Right lobe of liver (tissue), 4 donors: ENCODE measurements at regions not wholly inside any gene's neighbourhood (a gene's known extent, or its start where the extent isn't known, plus 50 kb on each side); places are given as distances from the start of the nearest gene placed in this dataset.

Experiments
- POLR2A ChIP-seq: fragments of 450-650 bp; IDR thresholded peaks from one replicate; pipeline ENCODE4 v1.6.1; 2017; ENCODE audit warnings: antibody characterized with exemption, mild to moderate bottlenecking
- TF ChIP-seq, protein P1 (sequence below), 4 donors: fragments of 200-600 bp in 3 of 4; fragments of 450-650 bp in 1 of 4; IDR thresholded peaks; one replicate each; pipeline versions ENCODE4 v1.5.1 to v1.8.0; 2016 to 2022; ENCODE audit warnings: antibody characterized with exemption in 4 of 4, mild to moderate bottlenecking in 2 of 4
- donor health status: DM: no; HTN: no; CAD: no.
- donor health status: DM: no; HTN: no; CAD: no.
- donor health status: DM: no; HTN: yes; CAD: no.

- TF ChIP-seq POLR2A = no peak
- TF ChIP-seq, protein P1, sequence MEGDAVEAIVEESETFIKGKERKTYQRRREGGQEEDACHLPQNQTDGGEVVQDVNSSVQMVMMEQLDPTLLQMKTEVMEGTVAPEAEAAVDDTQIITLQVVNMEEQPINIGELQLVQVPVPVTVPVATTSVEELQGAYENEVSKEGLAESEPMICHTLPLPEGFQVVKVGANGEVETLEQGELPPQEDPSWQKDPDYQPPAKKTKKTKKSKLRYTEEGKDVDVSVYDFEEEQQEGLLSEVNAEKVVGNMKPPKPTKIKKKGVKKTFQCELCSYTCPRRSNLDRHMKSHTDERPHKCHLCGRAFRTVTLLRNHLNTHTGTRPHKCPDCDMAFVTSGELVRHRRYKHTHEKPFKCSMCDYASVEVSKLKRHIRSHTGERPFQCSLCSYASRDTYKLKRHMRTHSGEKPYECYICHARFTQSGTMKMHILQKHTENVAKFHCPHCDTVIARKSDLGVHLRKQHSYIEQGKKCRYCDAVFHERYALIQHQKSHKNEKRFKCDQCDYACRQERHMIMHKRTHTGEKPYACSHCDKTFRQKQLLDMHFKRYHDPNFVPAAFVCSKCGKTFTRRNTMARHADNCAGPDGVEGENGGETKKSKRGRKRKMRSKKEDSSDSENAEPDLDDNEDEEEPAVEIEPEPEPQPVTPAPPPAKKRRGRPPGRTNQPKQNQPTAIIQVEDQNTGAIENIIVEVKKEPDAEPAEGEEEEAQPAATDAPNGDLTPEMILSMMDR (IDR thresholded peaks at IDR 0.05) = no peak
Measured at GRCh38 chr4:126097155-126097799, 782.5 kb downstream of the FAT4 start.
